ENCODE measurements at regions not wholly inside any gene's neighbourhood (a gene's known extent, or its start where the extent isn't known, plus 50 kb on each side); places are given as distances from the start of the nearest gene placed in this dataset.
"Not testable (repeated sequence)": the region's sequence is repeated elsewhere in the genome, so short reads cannot be mapped to it uniquely, and the experiment has no call there.

DNA sequence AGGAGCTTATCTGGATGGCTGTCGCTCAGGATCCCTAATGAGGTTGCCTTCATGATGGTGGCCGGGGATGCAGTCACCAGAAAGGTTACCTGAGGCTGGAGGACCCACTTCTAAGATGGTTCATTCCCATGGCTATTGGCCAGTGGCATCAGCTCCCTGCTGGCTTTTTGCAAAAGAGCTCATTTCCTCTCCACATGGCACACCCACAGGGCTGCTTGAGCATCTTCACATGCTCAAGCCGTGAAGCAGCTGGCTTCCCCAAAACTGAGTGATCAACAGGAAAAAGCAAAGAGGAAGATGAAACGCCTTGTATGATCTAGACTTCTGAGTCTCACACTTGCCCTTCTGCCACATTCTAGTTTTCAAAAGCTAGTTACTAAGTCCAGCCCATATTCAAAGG is 124.6 kb upstream of the CXADR start:
- no peak for DNase-seq (ENCODE audit: low read depth in 2 of 2)

DNA sequence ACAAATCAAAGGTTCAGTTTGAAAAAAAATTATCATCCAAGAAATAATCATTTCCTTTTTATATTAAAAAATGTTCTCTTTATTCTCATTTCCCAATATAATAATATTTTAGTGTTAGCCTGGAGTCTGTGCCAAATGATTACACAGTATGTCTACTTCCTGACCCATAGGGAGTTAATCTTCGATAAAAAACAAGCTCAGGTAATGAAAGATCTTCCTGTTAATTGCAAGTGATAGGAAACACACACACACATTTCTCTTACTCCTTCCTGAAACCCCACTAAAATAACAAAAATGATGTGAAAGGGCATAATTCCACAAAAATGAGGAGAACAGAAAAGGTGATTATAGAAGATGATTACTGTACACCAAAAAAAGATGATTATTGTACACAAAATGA is 123.5 kb upstream of the CXADR start:
- no peak for DNase-seq (ENCODE audit: low read depth in 2 of 2)

- no peak for DNase-seq (ENCODE audit: low read depth in 2 of 2)
Observed at GRCh38 chr21:17390569-17390968, 122.3 kb upstream of the CXADR start.

- no peak for DNase-seq (ENCODE audit: low read depth in 2 of 2)
Observed at GRCh38 chr21:17391811-17392340, 121.0 kb upstream of the CXADR start.

DNA sequence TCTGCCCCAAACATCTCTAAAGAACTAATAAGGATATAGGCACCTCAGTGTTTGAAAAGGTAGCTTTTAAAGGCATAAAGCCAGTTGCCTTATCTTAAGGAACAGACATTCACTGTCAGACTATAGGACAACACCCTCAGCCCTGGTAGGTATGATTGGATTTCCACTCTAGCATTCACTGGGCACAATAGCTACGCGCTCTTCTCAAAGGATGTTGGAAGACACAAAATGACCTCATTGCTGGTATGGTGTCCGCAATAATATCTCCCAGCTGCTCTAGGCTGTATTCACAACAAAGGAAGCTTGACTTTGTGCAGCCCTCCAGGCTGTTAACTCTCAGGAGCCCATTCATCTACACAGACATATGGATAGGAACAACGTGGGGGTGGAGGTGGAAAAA is 119.4 kb upstream of the CXADR start:
- no peak for DNase-seq (ENCODE audit: low read depth in 2 of 2)

GRCh38 chr21:17396948-17397347 is 115.9 kb upstream of the CXADR start:
- no peak for DNase-seq (ENCODE audit: low read depth in 2 of 2)

DNA sequence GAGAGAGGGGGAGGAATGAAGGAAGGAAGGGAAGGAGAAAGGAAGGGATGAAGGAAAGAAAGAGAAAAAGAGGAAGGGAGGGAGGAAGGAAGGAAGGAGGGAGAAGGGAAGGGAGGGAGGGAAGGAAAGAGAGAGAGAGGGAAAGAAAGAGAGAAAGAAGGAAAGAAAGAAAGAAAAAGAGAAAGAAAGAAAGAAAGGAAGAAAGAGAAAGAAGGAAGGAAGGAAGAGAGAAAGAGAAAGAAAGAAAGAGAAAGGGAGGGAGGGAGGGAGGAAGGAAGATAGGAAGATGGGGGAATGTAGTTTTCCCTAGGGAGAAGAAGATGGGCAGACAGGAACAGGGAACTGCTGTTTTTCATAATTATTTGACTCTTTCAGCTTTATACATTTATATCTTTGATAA is 115.1 kb upstream of the CXADR start:
- no peak for DNase-seq (ENCODE audit: low read depth in 2 of 2)

DNA sequence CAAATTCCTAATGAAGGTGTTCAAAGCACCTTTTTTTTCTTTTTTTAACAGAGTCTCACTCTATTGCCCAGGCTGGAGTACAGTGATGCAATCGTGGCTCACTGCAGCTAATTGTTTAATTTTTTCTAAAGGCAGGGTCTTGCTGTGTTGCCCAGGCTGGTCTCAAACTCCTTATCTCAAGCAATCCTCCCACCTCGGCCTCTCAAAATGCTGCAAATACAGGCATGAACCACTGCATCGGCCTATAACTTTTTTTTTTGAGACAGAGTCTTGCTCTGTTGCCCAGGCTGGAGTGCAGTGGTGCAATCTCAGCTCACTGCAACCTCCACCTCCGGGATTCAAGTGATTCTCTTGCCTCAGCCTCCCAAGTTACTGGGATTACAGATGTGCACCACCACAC is 113.9 kb upstream of the CXADR start:
- DNase-seq (ENCODE audit: low read depth in 2 of 2): not testable (repeated sequence)

GRCh38 chr21:17402937-17403336 is 109.9 kb upstream of the CXADR start:
- no peak for DNase-seq (ENCODE audit: low read depth in 2 of 2)

DNA sequence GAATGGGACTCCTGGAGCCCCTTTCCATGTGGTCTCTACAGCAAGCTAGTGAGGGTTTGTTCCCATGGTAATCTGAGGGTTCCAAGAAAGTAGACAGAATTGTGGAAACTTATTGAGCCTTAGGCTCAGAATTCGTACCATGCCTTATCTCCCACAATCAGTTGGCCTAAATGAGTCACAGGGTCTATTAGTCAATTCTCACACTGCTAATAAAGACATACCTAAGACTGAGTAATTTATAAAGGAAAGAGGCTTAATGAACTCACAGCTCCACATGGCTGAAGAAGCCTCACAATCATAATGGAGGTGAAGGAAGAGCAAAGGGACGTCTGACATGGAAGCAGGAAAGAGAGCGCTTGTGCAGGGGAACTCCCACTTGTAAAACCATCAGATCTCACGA is 106.6 kb upstream of the CXADR start:
- no peak for DNase-seq (ENCODE audit: low read depth in 2 of 2)

DNA sequence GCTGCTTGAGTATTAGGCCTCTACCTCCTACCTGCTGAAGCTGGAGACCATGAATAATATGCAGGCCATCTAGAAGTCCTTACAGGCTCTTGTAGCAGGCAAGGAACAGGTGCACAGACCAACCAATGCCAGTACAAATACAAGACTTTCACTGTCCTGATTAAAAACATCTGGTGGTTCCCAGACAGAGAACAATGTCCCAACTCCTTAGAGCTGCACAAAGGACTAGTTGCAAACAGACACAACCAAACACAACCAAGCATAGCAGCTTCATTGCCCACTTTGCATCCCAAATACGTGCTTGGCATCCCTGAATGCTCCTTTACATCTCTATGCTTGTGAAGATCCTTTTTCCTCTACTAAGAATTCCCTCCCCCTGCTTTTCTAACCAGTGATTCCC is 98.1 kb upstream of the CXADR start:
- DNase-seq (ENCODE audit: low read depth in 2 of 2): no peak

- DNase-seq (ENCODE audit: low read depth in 2 of 2): no peak
Observed at GRCh38 chr21:17416139-17416538, 96.7 kb upstream of the CXADR start.

DNA sequence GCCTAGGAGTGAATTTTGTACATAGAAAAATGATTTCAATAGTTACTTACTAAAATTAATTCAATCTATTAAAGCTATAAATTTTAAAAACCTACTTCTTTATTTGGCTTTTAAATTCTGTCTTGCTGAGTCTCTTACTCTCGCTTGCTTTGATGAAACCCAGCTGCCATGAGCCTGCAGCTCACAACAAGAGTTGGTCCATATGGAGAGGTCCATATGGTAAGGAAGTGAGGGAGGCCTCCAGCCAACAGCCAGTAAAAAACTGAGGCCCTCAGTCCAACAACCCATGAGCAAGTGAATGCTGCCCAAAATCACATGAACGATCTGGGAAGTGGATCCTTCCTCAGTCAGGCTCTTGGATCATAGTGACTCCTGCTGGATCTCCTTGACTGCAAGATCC is 89.9 kb upstream of the CXADR start:
- no peak for DNase-seq (ENCODE audit: low read depth in 2 of 2)

DNA sequence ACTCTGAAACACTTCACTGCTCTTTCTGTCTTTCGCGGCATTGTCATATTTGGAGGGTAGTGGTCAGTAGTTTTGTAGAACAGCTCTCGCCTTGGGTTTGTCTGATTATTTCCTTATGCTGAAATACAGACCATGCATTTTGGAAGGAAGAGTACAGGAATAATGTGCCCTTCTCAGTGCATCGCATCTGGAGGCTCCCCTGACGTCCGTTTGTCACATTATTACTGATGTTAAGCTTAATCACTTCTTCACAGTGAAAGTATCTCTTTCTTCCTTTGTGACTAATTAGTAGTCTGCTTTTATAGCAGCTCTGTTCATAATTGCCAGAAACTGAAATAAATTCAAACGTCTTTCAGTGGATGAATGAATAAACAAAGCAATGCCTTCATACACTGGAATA is 85.7 kb upstream of the CXADR start:
- DNase-seq (ENCODE audit: low read depth in 2 of 2): no peak

DNA sequence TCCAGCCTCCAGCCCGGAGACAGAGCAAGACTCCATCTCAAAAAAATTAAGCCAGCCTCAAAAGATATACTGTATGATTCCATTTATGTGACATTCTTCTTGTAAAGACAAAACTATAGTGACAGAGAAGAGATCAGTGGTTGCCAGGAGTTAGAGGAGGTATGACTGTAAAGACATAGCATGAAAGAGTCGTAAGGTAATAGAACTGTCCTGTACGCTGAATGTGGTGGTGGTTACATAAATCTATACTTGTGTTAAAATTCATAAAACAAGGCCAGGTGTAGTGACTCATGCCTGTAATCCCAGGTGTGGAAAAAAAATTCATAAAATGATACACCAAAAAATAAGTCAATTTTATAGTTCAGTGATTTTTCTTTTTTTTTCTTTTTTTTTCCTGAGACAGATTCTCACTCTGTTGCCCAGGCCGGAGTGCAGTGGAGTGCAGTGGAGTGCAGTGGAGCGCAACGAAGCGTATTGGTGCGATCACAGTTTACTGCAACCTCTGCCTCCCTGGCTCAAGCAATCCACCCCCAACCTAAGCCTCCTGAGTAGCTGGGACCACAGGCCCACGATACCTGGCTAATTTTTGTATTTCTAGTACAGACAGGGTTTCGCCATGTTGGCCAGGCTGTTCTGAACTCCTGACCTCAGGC is 84.9 kb upstream of the CXADR start:
- no peak for DNase-seq (ENCODE audit: low read depth in 2 of 2)

DNA sequence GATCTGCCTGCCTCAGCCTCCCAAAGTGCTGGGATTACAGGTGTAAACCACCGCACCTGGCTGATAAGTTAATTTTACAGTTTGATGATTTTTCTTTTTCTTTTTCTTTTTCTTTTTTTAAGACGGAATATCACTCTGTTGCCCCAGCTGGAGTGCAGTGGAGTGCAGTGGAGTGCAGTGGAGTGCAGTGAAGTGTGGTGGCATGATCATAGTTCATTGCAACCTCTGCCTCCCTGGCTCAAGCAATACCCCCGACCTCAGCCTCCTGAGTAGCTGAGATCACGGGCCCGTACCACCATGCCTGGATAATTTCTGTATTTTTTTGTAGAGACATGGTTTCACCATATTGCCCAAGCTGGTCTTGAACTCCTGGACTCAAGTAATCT is 84.4 kb upstream of the CXADR start:
- DNase-seq (ENCODE audit: low read depth in 2 of 2): no peak

GRCh38 chr21:17428980-17429379 is 83.9 kb upstream of the CXADR start:
- DNase-seq (ENCODE audit: low read depth in 2 of 2): no peak

GRCh38 chr21:17429936-17430335 is 82.9 kb upstream of the CXADR start:
- DNase-seq (ENCODE audit: low read depth in 2 of 2): no peak

DNA sequence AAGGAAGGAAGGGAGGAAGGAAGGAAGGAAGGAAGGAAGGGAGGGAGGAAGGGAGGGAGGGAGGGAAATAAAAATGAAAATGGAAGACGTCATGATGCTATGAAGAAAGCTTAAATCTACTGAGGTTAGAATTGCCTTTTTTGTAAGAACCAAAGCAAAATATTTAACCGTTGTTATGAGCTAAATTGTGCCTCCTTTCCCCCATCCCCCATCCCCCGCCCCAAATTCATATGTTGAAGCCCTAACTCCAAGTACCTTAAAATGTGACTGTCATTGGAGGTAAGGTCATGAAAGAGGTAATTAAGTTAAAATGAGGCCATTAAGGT is 80.1 kb upstream of the CXADR start:
- no peak for DNase-seq (ENCODE audit: low read depth in 2 of 2)

GRCh38 chr21:17433730-17434129 is 79.1 kb upstream of the CXADR start:
- no peak for DNase-seq (ENCODE audit: low read depth in 2 of 2)

- no peak for DNase-seq (ENCODE audit: low read depth in 2 of 2)
Observed at GRCh38 chr21:17435565-17436543, 77.0 kb upstream of the CXADR start.

DNA sequence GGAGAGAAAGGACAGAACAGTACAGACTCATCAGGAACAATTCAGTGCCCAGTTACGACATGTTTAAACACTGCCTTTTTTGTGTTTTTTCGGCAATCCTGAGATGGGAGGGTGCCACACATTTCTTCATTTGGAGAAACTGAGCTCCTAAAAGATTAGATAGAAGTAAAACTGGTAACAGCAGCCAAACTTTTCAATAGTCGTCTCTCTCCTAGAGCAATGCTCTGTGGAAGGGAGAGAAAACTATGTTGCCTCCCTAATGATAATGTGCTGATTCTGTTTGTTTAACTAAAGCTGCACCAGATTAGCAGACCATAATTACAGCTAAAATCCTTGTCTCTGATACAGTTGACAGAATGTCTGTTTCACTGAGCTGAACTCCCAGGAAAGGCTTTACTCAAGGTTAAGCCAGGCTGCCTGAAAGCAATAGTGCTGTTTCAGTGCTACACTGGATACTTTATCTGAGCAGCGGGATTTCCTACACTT is 76.2 kb upstream of the CXADR start:
- no peak for DNase-seq (ENCODE audit: low read depth in 2 of 2)

- no peak for DNase-seq (ENCODE audit: low read depth in 2 of 2)
Observed at GRCh38 chr21:17438635-17439034, 74.2 kb upstream of the CXADR start.
